Prostate gland (tissue), 2 donors: ENCODE measurements at regions not wholly inside any gene's neighbourhood (a gene's known extent, or its start where the extent isn't known, plus 50 kb on each side); places are given as distances from the start of the nearest gene placed in this dataset.

Experiments used
- CTCF ChIP-seq, 4 experiments: fragments of 200-600 bp in 2 of 4; fragments of 450-650 bp in 2 of 4; sonication (generic) in 2 of 4; IDR thresholded peaks; 1 replicate in 3 of 4; 2 replicates in 1 of 4; pipeline ENCODE4 v1.5.1; 2016 to 2019; ENCODE audit warnings: antibody characterized with exemption in 4 of 4, mild to moderate bottlenecking in 2 of 4, moderate library complexity in 2 of 4
- POLR2AphosphoS5 ChIP-seq: sonication (generic); formaldehyde crosslinking; IDR thresholded peaks from one replicate; pipeline ENCODE4 v1.6.1; 2017; ENCODE audit warnings: antibody characterized with exemption

- TF ChIP-seq CTCF (IDR thresholded peaks at IDR 0.05) (no peak), POLR2AphosphoS5 (no peak)
These were observed 708.7 kb upstream of the LRATD1 start for GRCh38 chr2:13923823-13924222.
